Astrocyte (in vitro differentiated cells and primary cell): ENCODE measurements at regions not wholly inside any gene's neighbourhood (a gene's known extent, or its start where the extent isn't known, plus 50 kb on each side); places are given as distances from the start of the nearest gene placed in this dataset.

Experiments used
- DNase-seq: peaks from one replicate; pipeline ENCODE4 v3.0.0-alpha.2; 2010; ENCODE audit warnings: low read depth
- FAIRE-seq: peaks from 2 replicates; lab custom pipeline; 2011; peaks lifted over from hg19 to GRCh38; lab: Jason Lieb, UNC
- H2AFZ ChIP-seq: 2 replicates; pipeline ENCODE4 v1.6.0; 2012; ENCODE audit warnings: low read depth, low read length, inconsistent platforms
- H3K27ac ChIP-seq: 2 replicates; pipeline ENCODE4 v1.5.1; 2011; ENCODE audit warnings: low read depth, low read length, inconsistent platforms
- H3K27me3 ChIP-seq: 2 replicates; pipeline ENCODE4 v1.6.0; 2011; ENCODE audit warnings: low read length, inconsistent platforms; ENCODE audit not compliant: insufficient read depth
- H3K36me3 ChIP-seq: 2 replicates; pipeline ENCODE4 v1.5.1; 2011; ENCODE audit warnings: low read length, inconsistent platforms; ENCODE audit not compliant: insufficient read depth
- H3K4me1 ChIP-seq: 2 replicates; pipeline ENCODE4 v1.5.1; 2011; ENCODE audit warnings: low read length, inconsistent platforms; ENCODE audit not compliant: insufficient read depth
- H3K4me2 ChIP-seq: 2 replicates; pipeline ENCODE4 v1.6.0; 2012; ENCODE audit warnings: low read length, inconsistent platforms
- H3K4me3 ChIP-seq: 2 replicates; pipeline ENCODE4 v1.5.1; 2011; ENCODE audit warnings: low read depth, mild to moderate bottlenecking, low read length, inconsistent platforms; ENCODE audit not compliant: insufficient read depth
- H3K79me2 ChIP-seq: 2 replicates; pipeline ENCODE4 v1.6.0; 2012; ENCODE audit warnings: mild to moderate bottlenecking, low read length, inconsistent platforms; ENCODE audit not compliant: insufficient read depth
- H3K9ac ChIP-seq: 2 replicates; pipeline ENCODE4 v1.6.0; 2012; ENCODE audit warnings: mild to moderate bottlenecking, low read length, inconsistent platforms
- H3K9me3 ChIP-seq: 2 replicates; pipeline ENCODE4 v1.5.1; 2012; ENCODE audit warnings: low read depth, mild to moderate bottlenecking, low read length, inconsistent platforms; ENCODE audit not compliant: insufficient read depth
- H4K20me1 ChIP-seq: 2 replicates; pipeline ENCODE4 v1.6.0; 2012; ENCODE audit warnings: low read length, inconsistent platforms; ENCODE audit not compliant: insufficient read depth
- H3K27ac Mint-ChIP-seq: one replicate; pipeline ENCODE4 v1.8.0; 2021; ENCODE audit warnings: mild to moderate bottlenecking, mixed read lengths; ENCODE audit not compliant: unreplicated experiment
- H3K27me3 Mint-ChIP-seq: one replicate; pipeline ENCODE4 v1.8.0; 2021; ENCODE audit warnings: low read depth, mixed read lengths; ENCODE audit not compliant: unreplicated experiment
- H3K36me3 Mint-ChIP-seq: one replicate; pipeline ENCODE4 v1.8.0; 2021; ENCODE audit warnings: low read depth, mixed read lengths; ENCODE audit not compliant: unreplicated experiment
- H3K4me1 Mint-ChIP-seq: one replicate; pipeline ENCODE4 v1.8.0; 2021; ENCODE audit warnings: low read depth, mixed read lengths; ENCODE audit not compliant: unreplicated experiment
- H3K4me3 Mint-ChIP-seq: one replicate; pipeline ENCODE4 v1.8.0; 2021; ENCODE audit warnings: mild to moderate bottlenecking, moderate library complexity, mixed read lengths; ENCODE audit not compliant: unreplicated experiment
- H3K9me3 Mint-ChIP-seq: one replicate; pipeline ENCODE4 v1.8.0; 2021; ENCODE audit warnings: mild to moderate bottlenecking, mixed read lengths; ENCODE audit not compliant: unreplicated experiment
- EZH2 ChIP-seq: IDR thresholded peaks from 2 replicates; pipeline ENCODE4 v1.6.1; 2012; ENCODE audit warnings: mild to moderate bottlenecking, low read length, inconsistent platforms; ENCODE audit not compliant: insufficient read depth
- TF ChIP-seq, protein P1 (sequence below): IDR thresholded peaks from 2 replicates; pipeline ENCODE4 v1.5.1; 2011; ENCODE audit warnings: low read depth, mild to moderate bottlenecking, inconsistent platforms, low read length, moderate library complexity; ENCODE audit not compliant: insufficient read depth

DNA sequence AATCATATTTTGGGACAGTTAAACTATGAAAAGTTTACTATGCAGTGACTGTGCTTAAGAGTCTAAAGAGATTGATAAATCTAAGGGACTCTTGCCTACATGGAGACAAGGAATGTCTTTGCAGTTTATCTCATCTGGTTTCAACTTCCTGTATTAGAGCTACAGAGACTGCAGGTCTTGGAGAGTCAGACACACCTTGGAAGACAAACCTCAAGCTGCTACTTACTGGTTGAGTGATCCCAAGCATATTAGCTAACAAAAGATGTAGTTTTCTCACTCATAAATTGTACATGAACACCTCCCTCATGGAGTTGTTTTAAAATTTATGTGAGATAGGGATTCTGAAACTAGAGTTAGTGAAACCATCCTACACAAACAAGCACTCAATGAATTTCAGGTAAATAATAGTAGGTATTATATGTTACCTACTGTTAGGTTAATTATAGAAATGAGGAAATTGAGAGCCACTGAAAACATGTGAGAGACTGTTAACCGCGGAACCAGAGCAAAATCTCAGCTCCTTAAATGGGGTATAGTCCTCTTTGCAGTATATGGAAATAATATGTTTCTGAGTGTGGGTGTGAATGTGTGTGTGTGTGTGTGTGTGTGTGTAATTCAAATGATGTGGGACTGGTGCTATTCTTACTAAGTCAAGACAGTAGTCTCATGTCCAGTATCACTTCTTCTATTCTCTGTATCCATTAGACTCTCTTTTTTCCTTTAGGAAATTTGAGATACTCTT is 752.1 kb downstream of the DTWD2 start:
- H3K27me3 Mint-ChIP-seq: no peaks in the 10 kb centered on the region
- DNase-seq (no peak), FAIRE-seq (no peak)
- Histone ChIP-seq H4K20me1 (no peaks in the 10 kb centered on the region), H3K4me2 (no peak overlapping the region), H3K27ac (no peak overlapping the region), H3K9me3 (no peaks in the 10 kb centered on the region), H3K9ac (no peak overlapping the region), H3K4me3 (no peak overlapping the region), H3K79me2 (no peaks in the 10 kb centered on the region), H2AFZ (no peak overlapping the region), H3K27me3 (no peaks in the 10 kb centered on the region), H3K36me3 (no peaks in the 10 kb centered on the region), H3K4me1 (no peaks in the 10 kb centered on the region)
- H3K9me3 Mint-ChIP-seq: no peaks in the 10 kb centered on the region
- H3K27ac Mint-ChIP-seq: no peak overlapping the region
- no peaks in the 10 kb centered on the region for H3K4me1 Mint-ChIP-seq
- no peak for TF ChIP-seq EZH2
- H3K36me3 Mint-ChIP-seq: no peaks in the 10 kb centered on the region
- H3K4me3 Mint-ChIP-seq: no peak overlapping the region

DNA sequence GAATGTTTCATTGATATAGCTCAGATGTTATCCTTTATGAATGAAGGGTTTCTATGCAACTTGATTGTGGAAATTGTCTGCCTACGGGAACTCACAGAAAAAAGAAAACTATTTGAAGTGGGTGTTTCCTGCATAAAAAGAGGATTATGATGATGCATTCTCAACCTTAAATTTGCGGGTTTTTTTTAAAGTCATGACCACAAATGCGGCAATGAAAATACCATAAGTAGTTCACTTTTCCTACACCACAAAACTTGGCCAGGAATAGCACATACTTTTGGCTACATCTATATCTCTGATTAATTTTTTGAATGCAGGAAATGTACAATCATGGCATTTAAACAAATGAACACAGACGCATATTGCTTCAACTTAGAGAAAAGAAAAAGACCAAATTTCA is 754.7 kb downstream of the DTWD2 start:
- H3K9me3 ChIP-seq: no peaks in the 10 kb centered on the region
- H4K20me1 ChIP-seq: no peaks in the 10 kb centered on the region
- Mint-ChIP-seq H3K9me3 (peaks cover 3% of the 10 kb centered on the region), H3K4me3 (no peak overlapping the region), H3K36me3 (no peaks in the 10 kb centered on the region), H3K27ac (no peak overlapping the region), H3K27me3 (no peaks in the 10 kb centered on the region), H3K4me1 (peaks cover 7% of the 10 kb centered on the region)
- no peak overlapping the region for H3K4me3 ChIP-seq
- no peaks in the 10 kb centered on the region for H3K79me2 ChIP-seq
- H3K9ac ChIP-seq: no peak overlapping the region
- no peaks in the 10 kb centered on the region for H3K27me3 ChIP-seq
- no peaks in the 10 kb centered on the region for H3K4me1 ChIP-seq
- TF ChIP-seq, protein P1, sequence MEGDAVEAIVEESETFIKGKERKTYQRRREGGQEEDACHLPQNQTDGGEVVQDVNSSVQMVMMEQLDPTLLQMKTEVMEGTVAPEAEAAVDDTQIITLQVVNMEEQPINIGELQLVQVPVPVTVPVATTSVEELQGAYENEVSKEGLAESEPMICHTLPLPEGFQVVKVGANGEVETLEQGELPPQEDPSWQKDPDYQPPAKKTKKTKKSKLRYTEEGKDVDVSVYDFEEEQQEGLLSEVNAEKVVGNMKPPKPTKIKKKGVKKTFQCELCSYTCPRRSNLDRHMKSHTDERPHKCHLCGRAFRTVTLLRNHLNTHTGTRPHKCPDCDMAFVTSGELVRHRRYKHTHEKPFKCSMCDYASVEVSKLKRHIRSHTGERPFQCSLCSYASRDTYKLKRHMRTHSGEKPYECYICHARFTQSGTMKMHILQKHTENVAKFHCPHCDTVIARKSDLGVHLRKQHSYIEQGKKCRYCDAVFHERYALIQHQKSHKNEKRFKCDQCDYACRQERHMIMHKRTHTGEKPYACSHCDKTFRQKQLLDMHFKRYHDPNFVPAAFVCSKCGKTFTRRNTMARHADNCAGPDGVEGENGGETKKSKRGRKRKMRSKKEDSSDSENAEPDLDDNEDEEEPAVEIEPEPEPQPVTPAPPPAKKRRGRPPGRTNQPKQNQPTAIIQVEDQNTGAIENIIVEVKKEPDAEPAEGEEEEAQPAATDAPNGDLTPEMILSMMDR: no peak
- TF ChIP-seq EZH2: no peak
- no peaks in the 10 kb centered on the region for H3K36me3 ChIP-seq
- H3K4me2 ChIP-seq: no peak overlapping the region
- FAIRE-seq (no peak), DNase-seq (peak; percentile 55)
- no peak overlapping the region for H2AFZ ChIP-seq
- no peak overlapping the region for H3K27ac ChIP-seq

DNA sequence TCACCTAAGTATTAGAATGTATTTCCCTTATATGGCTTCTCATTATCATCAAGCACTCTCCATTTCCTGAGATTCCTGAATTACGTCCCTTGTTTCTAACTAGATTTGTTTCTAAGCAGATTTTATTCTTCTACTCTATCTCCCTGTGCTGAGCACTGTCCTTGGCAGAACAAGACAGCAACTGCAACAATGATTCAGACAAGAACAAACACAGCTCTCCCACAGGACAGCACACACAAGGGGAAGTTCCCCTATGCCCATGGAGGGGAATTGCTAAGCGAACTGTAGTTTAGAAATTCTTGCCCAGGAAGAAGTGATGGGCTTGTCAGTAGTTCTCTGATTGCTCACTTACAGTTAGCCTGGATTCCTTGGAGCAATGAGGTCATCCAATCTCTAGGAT is 759.9 kb downstream of the DTWD2 start:
- Mint-ChIP-seq H3K27ac (peak overlapping the region; percentile 29), H3K4me3 (no peak overlapping the region), H3K9me3 (peaks cover 3% of the 10 kb centered on the region), H3K4me1 (peaks cover 13% of the 10 kb centered on the region), H3K36me3 (no peaks in the 10 kb centered on the region), H3K27me3 (no peaks in the 10 kb centered on the region)
- Histone ChIP-seq H3K9me3 (no peaks in the 10 kb centered on the region), H3K4me1 (peaks cover 4% of the 10 kb centered on the region), H3K36me3 (no peaks in the 10 kb centered on the region), H3K4me2 (no peak overlapping the region), H4K20me1 (no peaks in the 10 kb centered on the region), H3K4me3 (no peak overlapping the region), H2AFZ (no peak overlapping the region), H3K27ac (no peak overlapping the region), H3K27me3 (no peaks in the 10 kb centered on the region), H3K79me2 (no peaks in the 10 kb centered on the region), H3K9ac (no peak overlapping the region)
- FAIRE-seq: no peak
- DNase-seq: no peak
- TF ChIP-seq EZH2: no peak
- TF ChIP-seq, protein P1: no peak
